GM12892 (cell line): ENCODE measurements at regions not wholly inside any gene's neighbourhood (a gene's known extent, or its start where the extent isn't known, plus 50 kb on each side); places are given as distances from the start of the nearest gene placed in this dataset.

ENCODE experiments used
- POLR2AphosphoS5 ChIP-seq: IDR thresholded peaks from 2 replicates; pipeline ENCODE4 v1.6.1; 2011; ENCODE audit warnings: low read depth, low read length, control low read depth
- TAF1 ChIP-seq: IDR thresholded peaks from 2 replicates; pipeline ENCODE4 v1.6.1; 2011; ENCODE audit warnings: low read depth, mild to moderate bottlenecking, control low read depth, low read length, borderline replicate concordance

DNA sequence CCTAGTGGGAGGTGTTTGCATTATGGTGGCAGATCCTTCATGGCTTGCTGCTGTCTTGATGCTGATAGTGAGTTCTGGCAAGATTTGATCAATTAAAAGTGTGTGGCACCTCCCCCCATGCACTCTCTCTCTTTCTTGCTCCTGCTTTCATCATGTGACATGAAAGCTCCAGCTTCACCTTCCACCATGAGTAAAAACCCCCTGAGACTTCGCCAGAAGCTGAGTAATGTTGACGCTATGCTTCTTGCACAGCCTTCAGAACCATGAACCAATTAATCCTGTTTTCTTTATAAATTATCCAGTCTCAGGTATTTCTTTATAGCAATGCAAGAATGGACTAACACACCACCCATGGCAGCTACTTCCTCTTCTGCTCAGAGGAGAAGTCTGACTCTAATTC lies 2181.4 kb upstream of the PIK3C3 start:
- no peak for TF ChIP-seq POLR2AphosphoS5
- TF ChIP-seq TAF1, result no peak
